ENCODE measurements at regions not wholly inside any gene's neighbourhood (a gene's known extent, or its start where the extent isn't known, plus 50 kb on each side); places are given as distances from the start of the nearest gene placed in this dataset.

- no peak for DNase-seq (ENCODE audit: low read depth in 2 of 2)
Measured at GRCh38 chr14:54343272-54344121, 53.3 kb upstream of the CDKN3 start.

- no peak for DNase-seq (ENCODE audit: low read depth in 2 of 2)
Measured at GRCh38 chr14:54344445-54344844, 52.4 kb upstream of the CDKN3 start.

GRCh38 chr14:54346257-54346656 is 50.5 kb upstream of the CDKN3 start:
- no peak for DNase-seq (ENCODE audit: low read depth in 2 of 2)
